HuH-7.5 (cell line): ENCODE measurements at regions not wholly inside any gene's neighbourhood (a gene's known extent, or its start where the extent isn't known, plus 50 kb on each side); places are given as distances from the start of the nearest gene placed in this dataset.

Source experiments
- DNase-seq: peaks from one replicate; pipeline ENCODE4 v3.0.0; 2011; ENCODE audit warnings: low spot score

DNA sequence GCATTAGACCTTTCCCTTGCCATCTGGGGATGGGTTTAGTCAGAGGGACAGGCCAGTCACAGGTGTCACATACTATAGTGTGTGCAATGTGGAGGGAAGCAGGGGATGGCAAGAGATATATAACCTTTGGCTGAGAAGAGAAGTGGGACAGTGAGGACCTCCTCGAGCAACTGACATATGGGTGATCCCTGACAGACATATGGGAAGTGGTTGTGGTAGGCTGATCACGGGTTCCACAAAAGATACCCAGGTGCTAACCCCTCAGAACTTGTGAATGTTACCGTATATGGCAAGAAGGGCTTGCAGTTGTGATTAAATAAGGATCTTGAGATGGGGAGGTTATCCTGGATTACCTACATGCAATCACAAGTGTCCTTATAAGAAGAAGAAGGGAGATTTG, 188.1 kb upstream of the MPHOSPH6 start:
- no peak for DNase-seq

DNA sequence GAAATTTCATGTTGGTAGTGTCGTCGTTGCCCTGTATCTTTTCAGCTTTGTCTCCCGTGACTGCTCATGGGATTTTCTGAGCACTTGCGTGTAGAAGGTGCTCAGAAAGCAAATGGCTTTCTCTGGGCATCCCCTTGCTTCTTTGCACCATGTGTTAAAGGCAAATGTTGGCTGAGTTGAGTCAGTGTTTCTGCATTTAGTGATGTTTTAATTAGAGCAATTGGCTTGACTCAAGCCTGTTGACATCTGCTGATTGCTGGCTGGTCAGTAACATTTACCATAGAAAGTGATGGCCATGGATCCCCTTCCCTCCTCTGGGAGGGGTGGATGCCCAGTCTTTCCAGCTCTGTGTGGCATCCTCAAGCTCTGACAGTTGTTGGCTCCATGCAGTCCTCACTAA, 187.2 kb upstream of the MPHOSPH6 start:
- no peak for DNase-seq

- DNase-seq, result no peak
Measured at GRCh38 chr16:82350560-82350959, 180.5 kb upstream of the MPHOSPH6 start.

GRCh38 chr16:82345318-82345717, 175.3 kb upstream of the MPHOSPH6 start:
- DNase-seq, result no peak

DNA sequence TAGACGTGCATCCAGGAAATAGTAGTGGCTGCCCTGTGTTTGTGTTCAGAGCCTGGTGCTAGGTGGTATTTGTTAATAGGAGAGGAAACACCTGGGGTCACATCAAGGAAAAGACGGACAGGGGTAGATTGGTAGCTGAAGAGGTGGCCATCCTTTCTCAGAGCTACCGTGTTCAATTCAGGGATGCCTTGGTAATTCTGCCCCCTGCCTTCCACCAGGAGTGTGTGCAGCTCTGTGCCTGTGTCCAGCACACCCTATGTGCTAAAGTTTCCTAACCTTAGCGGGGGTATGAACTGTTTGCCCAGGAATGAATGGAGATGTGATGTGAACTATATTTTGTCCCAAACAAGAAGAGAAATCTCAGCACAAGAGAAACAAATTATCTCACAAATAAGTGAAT, 174.1 kb upstream of the MPHOSPH6 start:
- peak; percentile 20 for DNase-seq

DNA sequence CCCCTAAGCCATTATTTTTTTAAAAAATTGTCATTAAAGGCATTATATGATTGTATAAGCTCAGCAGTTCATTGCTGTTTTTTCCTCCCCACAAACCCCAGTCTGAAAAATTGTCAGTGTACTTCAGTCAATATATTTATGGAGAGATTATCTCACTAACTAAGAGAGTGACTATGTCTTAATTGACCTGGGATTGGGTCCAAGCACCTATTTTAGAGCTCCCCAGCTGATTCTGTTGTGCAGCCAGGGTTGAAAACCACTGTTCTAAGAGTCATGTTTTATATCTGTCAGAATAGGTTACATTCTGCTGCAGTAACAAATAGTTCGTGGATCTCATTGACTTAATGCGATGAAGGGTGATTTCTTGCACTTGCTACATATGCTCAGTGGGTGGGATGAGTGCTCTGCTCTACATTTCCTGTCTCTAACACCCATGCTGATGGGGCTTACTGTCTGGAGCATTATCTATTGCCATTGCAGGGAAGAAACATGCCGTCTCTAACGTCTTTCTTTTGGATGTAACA, 171.2 kb upstream of the MPHOSPH6 start:
- DNase-seq, result no peak

GRCh38 chr16:82340531-82340930, 170.5 kb upstream of the MPHOSPH6 start:
- no peak for DNase-seq

- no peak for DNase-seq
Measured at GRCh38 chr16:82337355-82337754, 167.3 kb upstream of the MPHOSPH6 start.

DNA sequence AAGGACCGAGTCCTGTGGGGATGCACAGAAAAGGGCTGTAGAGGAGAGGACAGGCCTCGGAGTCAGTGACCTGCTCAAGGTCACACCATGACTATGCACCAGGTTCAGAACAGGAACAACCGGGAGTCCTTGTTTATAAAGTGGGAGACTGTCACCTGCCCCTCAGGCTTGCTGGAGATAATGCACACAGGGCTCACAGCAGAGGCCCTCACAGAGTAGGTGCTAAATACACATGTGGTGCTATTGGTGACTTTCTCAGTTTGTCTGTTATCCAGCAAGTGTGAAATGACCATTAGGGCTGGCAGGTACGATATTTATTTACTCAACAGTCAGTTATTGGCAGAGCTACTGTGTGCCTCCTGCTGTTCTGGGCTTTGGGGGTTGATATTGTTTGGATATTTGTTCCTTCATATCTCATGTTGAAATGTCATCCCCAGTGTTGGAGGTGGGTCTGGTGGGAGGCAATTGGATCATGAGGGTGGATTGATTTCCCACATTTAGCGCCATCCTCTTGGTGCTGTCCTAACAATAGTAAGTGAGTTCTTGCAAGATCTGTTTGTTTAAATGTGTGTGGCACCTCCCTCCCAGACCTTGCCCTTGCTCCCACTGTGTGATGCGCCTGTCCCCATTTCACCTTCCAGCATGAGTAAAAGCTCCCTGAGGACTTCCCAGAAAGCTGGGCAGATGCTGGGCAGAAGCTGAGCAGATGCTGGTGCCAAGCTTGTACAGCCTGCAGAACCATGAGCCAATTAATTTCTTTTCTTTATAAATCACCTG, 162.1 kb upstream of the MPHOSPH6 start:
- DNase-seq, result no peak

GRCh38 chr16:82331397-82331796, 161.4 kb upstream of the MPHOSPH6 start:
- no peak for DNase-seq

DNA sequence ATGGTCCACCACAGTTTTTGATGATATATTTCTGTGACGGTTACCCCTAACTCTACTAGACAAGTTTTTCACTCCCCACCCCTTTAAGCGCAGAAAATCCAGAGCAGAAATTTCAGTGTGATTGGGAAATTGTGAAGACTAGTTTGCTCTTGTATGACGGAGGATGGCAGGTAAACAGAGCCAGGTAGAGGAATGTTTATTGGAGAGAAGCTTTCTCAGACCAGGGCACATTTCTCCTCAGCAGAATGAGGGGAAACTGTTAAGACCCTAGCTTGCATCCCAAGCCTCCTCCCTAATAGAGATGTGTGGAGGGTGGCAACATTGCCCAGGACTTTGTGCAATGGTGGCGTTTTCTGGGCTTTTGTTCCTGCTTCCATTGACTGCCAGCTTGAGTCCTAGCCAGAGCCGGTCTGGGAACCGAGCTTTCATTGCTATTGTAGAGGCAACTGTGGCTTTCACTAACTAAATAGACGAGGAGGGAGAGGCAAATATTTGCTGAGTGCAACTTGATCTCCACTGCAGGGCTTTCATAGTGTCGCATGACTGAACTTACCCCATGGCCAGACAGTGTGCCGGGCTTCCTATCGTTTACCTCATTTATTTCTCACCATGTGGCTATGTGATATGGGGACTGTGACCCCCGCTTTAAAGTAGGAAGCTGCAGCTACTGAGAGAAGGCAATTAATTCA, 159.6 kb upstream of the MPHOSPH6 start:
- peak; percentile 37 for DNase-seq

DNA sequence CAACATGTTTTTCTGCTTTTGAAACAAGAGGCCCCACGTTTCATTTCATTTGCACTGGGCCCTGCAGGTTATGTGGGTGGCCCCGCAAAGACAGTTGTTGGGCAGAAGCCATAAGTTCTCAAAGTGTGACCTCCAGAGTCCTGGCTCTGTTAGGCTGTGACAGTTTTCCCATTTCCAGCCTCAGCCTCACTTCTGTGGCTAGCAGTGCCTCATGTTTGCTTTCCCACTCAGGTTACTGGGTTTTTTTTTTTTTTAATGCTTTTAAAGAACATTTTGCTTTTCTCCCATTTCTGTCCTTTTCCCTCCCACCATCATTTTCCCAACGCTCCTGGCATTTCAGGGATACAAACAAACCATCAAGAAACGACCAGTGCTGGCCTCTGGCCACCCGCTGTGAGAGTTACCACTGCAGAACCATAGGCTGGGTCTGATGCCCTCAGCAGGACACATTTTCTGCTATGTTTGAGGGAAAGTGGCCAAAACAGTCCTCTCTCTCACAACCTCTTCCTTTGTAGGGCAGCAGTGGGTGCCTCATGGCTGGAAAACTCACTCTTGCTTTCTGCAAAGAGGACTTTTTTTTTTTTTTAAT, 159.0 kb upstream of the MPHOSPH6 start:
- DNase-seq, result no peak

- DNase-seq, result no peak
Measured at GRCh38 chr16:82323171-82323570, 153.1 kb upstream of the MPHOSPH6 start.

- DNase-seq, result no peak
Measured at GRCh38 chr16:82322177-82322576, 152.2 kb upstream of the MPHOSPH6 start.

GRCh38 chr16:82319038-82319437, 149.0 kb upstream of the MPHOSPH6 start:
- DNase-seq, result no peak

DNA sequence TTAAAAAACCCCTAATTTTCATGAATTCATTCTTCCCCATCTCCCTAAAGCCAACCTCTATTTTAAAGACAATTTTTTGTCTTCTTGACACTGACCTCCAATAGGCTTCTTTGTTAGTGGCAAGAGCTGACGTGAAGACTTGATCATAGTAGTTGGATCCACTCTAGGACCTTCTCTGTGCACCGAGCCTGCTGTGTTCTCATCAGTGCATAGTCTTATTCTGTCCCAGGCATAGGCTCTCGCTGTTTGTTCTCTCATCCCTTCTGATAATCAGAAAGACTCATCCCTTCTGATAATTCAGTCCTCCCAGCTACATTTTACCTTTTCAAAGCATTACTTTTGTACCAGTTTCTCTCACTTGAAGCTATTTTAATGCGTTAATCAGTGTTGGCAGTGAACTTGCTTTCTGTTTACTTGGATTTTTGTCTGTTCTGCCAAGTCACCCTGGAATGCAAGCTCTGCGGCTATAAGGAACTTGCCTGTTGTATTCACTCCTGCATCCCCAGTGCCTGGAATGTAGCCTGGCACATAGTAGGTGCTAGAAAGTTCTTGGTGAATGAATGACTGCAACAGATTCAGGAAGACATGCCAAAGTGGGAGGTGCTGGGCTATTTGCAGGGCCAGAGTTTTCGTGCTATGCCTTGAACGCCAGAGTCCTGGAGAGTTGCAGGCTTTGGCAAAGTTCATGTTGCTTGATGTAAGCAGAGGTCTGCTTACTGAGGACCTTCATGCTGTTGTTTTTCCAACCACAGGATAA, 147.6 kb upstream of the MPHOSPH6 start:
- DNase-seq, result no peak

- DNase-seq, result no peak
Measured at GRCh38 chr16:82313754-82314153, 143.7 kb upstream of the MPHOSPH6 start.

- no peak for DNase-seq
Measured at GRCh38 chr16:82311528-82311927, 141.5 kb upstream of the MPHOSPH6 start.

GRCh38 chr16:82302042-82302727, 132.2 kb upstream of the MPHOSPH6 start:
- DNase-seq, result no peak

DNA sequence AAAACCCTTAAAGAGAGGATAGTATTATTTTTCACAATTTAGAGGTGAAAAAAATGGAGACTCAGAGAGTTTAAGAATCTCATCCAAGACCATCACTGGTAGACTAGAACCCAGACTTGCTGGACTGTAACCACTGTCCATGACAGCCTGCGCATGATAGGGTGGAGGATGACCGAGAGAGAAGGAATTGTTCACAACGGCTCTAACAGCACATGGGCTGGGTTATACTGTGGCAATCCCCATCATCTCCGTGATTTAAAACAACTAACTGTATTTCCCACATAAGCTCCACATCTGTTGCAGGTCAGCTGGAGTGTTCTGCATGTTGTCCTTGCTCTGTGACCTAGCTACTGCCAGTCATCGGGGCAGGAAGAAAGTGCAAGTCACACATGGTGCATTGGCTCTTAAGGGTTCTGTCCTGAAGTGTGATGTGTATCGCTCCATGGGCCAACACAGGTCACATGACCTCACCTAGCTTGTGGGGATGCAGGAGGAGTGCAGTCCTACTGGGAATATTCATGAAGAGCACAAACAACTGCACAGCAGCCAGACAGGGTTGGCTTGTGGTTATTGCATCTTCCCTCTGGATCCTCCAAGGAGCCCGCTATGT, 131.2 kb upstream of the MPHOSPH6 start:
- no peak for DNase-seq

- DNase-seq, result no peak
Measured at GRCh38 chr16:82300374-82300951, 130.4 kb upstream of the MPHOSPH6 start.
